ENCODE measurements at regions not wholly inside any gene's neighbourhood (a gene's known extent, or its start where the extent isn't known, plus 50 kb on each side); places are given as distances from the start of the nearest gene placed in this dataset.

DNA sequence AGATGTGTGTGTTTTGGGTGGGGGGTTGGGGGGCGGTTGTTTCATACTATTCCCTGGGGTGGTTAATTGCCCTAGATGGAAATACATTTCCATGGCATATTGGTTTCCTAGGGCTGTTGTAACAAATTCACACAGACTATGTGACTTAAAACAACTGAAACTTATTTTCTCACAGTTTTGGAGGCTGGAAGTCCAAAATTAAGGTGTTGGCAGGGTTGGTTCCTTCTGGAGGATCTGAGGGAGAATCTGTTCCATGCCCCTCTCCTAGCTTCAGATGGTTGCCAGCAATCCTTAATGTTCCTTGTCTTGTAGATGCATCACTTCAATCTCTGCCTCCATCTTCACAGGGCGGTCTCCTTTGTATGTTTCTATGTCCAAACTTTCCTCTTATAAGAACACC is 353.7 kb upstream of the ACTBL2 start:
- no peak for DNase-seq (ENCODE audit: low read depth)
- TF ChIP-seq, protein P1, sequence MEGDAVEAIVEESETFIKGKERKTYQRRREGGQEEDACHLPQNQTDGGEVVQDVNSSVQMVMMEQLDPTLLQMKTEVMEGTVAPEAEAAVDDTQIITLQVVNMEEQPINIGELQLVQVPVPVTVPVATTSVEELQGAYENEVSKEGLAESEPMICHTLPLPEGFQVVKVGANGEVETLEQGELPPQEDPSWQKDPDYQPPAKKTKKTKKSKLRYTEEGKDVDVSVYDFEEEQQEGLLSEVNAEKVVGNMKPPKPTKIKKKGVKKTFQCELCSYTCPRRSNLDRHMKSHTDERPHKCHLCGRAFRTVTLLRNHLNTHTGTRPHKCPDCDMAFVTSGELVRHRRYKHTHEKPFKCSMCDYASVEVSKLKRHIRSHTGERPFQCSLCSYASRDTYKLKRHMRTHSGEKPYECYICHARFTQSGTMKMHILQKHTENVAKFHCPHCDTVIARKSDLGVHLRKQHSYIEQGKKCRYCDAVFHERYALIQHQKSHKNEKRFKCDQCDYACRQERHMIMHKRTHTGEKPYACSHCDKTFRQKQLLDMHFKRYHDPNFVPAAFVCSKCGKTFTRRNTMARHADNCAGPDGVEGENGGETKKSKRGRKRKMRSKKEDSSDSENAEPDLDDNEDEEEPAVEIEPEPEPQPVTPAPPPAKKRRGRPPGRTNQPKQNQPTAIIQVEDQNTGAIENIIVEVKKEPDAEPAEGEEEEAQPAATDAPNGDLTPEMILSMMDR (IDR thresholded peaks at IDR 0.05; ENCODE audit: insufficient read depth, low read depth, low read length) = no peak
- CTCF ChIA-PET = no interaction called here
- no peak overlapping the region for H3K4me3 ChIP-seq (ENCODE audit: low read depth, low read length)
- H3K36me3 ChIP-seq (ENCODE audit: control insufficient read depth, insufficient read depth, low read length) = no peaks in the 10 kb centered on the region
- H3K27me3 ChIP-seq (ENCODE audit: control insufficient read depth, insufficient read depth, low read length) = no peaks in the 10 kb centered on the region
- POLR2A ChIA-PET = no interaction called here

DNA sequence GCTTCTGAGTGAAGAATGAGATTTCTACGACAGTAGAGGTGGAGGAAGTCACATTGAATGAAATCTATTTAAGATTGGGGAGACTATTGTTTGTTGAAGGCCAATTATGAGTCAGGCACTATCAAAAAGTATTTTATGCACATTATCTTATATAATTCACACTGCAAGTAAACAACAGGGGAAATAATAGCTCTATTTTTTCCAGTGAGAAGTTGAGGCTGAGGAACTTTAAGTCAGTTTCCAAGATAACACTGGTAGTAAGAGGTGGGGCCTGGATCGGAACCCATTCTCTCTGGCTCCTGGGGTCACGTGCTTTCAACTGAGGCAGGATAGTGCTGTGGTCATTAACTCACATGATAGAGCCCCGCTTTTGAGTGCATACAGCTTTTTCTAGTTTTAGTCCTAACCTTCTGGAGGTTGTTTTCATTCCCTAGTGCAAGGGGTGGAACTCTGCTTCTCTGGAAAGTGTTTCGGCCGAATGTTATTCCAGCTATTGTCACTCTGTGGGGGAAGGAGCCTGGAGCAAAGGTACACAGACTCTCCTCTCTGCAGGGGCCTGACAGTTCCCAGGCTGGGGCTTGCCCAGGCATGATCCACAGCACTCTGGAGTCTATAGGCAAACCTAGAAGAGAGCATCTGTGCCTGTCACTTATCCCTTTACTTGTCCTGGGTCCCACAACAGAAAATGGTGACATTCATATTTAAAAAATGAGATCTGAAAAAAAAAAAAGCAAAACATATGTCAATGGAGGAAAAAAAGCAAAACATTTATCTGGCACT is 352.4 kb upstream of the ACTBL2 start:
- ChIA-PET POLR2A (interaction anchor here (0.5 kb wide), 1 partner anchor 655 kb away, joined by 4 read pairs; no protein-coding TSS in a partner anchor), CTCF (interaction anchor here (0.6 to 1.7 kb wide), 3 partner anchors 22 to 626 kb away, joined by 3 to 5 read pairs (median 4); no protein-coding TSS in a partner anchor)
- H3K36me3 ChIP-seq (ENCODE audit: control insufficient read depth, insufficient read depth, low read length) = no peaks in the 10 kb centered on the region
- TF ChIP-seq, protein P1 (IDR thresholded peaks at IDR 0.05; ENCODE audit: insufficient read depth, low read depth, low read length) = no peak
- DNase-seq (ENCODE audit: low read depth) = no peak
- H3K4me3 ChIP-seq (ENCODE audit: low read depth, low read length) = no peak overlapping the region
- H3K27me3 ChIP-seq (ENCODE audit: control insufficient read depth, insufficient read depth, low read length) = no peaks in the 10 kb centered on the region

DNA sequence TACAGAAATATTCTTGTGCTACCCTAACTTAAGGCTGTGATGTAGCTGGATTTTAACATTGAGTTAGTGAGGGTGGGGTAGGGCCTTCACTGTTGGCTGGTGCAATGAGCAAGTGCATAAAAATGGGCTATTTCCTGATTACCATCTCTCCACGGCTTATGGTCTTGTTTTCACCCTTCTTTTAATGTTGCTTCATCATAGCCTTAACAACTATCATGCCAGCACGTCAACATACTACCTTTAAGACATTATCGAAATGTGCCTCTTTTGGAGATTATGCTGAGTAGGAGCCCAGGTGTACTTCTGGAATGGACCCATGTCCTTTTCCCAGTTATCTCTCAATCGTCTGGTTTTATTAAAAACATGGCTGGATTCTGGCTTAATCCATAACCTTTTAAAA is 350.9 kb upstream of the ACTBL2 start:
- CTCF ChIA-PET = no interaction called here
- DNase-seq (ENCODE audit: low read depth) = no peak
- H3K4me3 ChIP-seq (ENCODE audit: low read depth, low read length) = no peak overlapping the region
- POLR2A ChIA-PET = no interaction called here
- no peaks in the 10 kb centered on the region for H3K27me3 ChIP-seq (ENCODE audit: control insufficient read depth, insufficient read depth, low read length)
- TF ChIP-seq, protein P1 (IDR thresholded peaks at IDR 0.05; ENCODE audit: insufficient read depth, low read depth, low read length) = no peak
- H3K36me3 ChIP-seq (ENCODE audit: control insufficient read depth, insufficient read depth, low read length) = no peaks in the 10 kb centered on the region

DNA sequence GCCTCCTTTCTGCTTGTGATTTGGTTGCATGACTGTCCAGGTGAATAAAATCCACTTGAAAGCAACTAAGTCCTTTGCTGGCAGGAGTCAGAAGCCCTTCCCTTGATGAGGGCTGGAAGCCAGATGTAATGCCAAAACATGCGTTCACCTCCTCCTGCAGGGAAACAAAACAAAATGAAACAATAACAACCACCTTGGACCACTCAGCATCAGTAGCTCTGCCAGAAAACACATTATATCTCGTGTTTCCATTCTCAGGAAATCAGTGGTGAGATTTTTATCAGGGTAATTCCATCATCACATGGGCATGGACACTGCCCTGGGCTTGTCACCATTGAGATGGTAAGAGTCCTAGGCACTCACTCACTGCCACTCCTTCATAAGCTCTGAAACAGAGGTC is 350.3 kb upstream of the ACTBL2 start:
- no peak for DNase-seq (ENCODE audit: low read depth)
- no peaks in the 10 kb centered on the region for H3K36me3 ChIP-seq (ENCODE audit: control insufficient read depth, insufficient read depth, low read length)
- no peaks in the 10 kb centered on the region for H3K27me3 ChIP-seq (ENCODE audit: control insufficient read depth, insufficient read depth, low read length)
- CTCF ChIA-PET = no interaction called here
- no peak overlapping the region for H3K4me3 ChIP-seq (ENCODE audit: low read depth, low read length)
- POLR2A ChIA-PET = no interaction called here
- TF ChIP-seq, protein P1 (IDR thresholded peaks at IDR 0.05; ENCODE audit: insufficient read depth, low read depth, low read length) = no peak

DNA sequence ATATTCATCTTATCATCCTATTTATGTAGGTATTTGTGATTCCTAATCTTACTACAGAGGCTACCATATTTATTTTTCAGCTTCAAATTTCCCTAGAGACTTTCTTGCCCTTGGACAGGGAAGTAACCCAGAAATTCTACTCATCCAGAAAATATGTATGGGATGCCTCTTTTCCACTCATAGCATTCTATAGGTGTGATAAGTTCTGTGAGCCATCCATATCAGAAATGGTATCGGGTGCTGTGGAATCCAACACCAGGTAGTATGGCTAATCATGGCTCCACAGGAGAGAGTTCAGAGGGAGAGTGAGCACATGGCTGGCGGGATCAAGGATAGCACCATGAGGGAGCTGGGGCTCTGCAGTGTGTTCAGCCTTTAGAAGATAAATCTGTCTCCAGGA is 349.3 kb upstream of the ACTBL2 start:
- POLR2A ChIA-PET = no interaction called here
- CTCF ChIA-PET = no interaction called here

More for the DNA sequence above, 349.3 kb upstream of the ACTBL2 start:
- Histone ChIP-seq H3K4me3 (ENCODE audit: low read depth, low read length) (no peak overlapping the region), H3K27me3 (ENCODE audit: control insufficient read depth, insufficient read depth, low read length) (no peaks in the 10 kb centered on the region), H3K36me3 (ENCODE audit: control insufficient read depth, insufficient read depth, low read length) (no peaks in the 10 kb centered on the region)
- DNase-seq (ENCODE audit: low read depth) = no peak
- TF ChIP-seq, protein P1 (IDR thresholded peaks at IDR 0.05; ENCODE audit: insufficient read depth, low read depth, low read length) = no peak

All from BJ (cell line).